K562 (cell line): ENCODE measurements at regions not wholly inside any gene's neighbourhood (a gene's known extent, or its start where the extent isn't known, plus 50 kb on each side); places are given as distances from the start of the nearest gene placed in this dataset.

Experiments used
- ATF3 ChIP-seq, 2 experiments: fragments of 450-650 bp in 1 of 2; sonication (generic) in 1 of 2; formaldehyde crosslinking in 1 of 2; IDR thresholded peaks in 1 of 2; conservative IDR thresholded peaks in 1 of 2; 2 replicates each; pipeline versions ENCODE4 v1.6.1 to v1.8.1; 2016 to 2023; ENCODE audit warnings: mild to moderate bottlenecking in 2 of 2, moderate library complexity in 2 of 2, inconsistent platforms in 1 of 2, missing genetic modification reagents in 1 of 2
- CAMTA2 ChIP-seq: fragments of 250-450 bp; sonication (Bioruptor Pico); conservative IDR thresholded peaks from 2 replicates; pipeline ENCODE4 v1.5.1; 2022
- E2F1 ChIP-seq: sonication (generic); formaldehyde crosslinking; IDR thresholded peaks from 2 replicates; pipeline ENCODE4 v1.8.1; 2023; ENCODE audit warnings: mild to moderate bottlenecking, missing genetic modification reagents, moderate library complexity

- TF ChIP-seq ATF3 (IDR thresholded peaks at IDR 0.05), result no peak
- TF ChIP-seq ATF3 (CRISPR knock-in tag; conservative IDR thresholded peaks at IDR 0.05), result no peak
- TF ChIP-seq E2F1 (CRISPR knock-in tag), result no peak
- TF ChIP-seq CAMTA2 (CRISPR knock-in tag), result no peak
These were observed 124.6 kb downstream of the ZC3H11B start for GRCh38 chr1:219488275-219488674.
